Naive thymus-derived CD4-positive, alpha-beta T cell (primary cell): ENCODE measurements at regions not wholly inside any gene's neighbourhood (a gene's known extent, or its start where the extent isn't known, plus 50 kb on each side); places are given as distances from the start of the nearest gene placed in this dataset.

ENCODE experiments used
- ATAC-seq: fragments of 150-1000 bp; cut with Tn5 transposase; 2 replicates; pipeline ENCODE4 v1.10.0; 2021; ENCODE audit warnings: mild to moderate bottlenecking, moderate library complexity
- CTCF ChIA-PET: fragments of 350-600 bp; sonication (Branson Sonifier 250); formaldehyde crosslinking; loops from one replicate; lab custom pipeline; 2021; ENCODE audit warnings: antibody characterized with exemption; lab: Charles Lee
- POLR2A ChIA-PET: fragments of 350-600 bp; sonication (Branson Sonifier 250); formaldehyde crosslinking; loops from one replicate; lab custom pipeline; 2021; ENCODE audit warnings: antibody characterized with exemption, inconsistent platforms; lab: Charles Lee
- DNase-seq, 9 donors: peaks; one replicate each; pipeline versions ENCODE4 v3.0.0 to v3.0.0-alpha.2; 2020 to 2022; ENCODE audit warnings: mixed read lengths in 1 of 9
- H3K27ac ChIP-seq: one replicate; pipeline ENCODE4 v1.7.0; 2013; ENCODE audit warnings: mild to moderate bottlenecking, low read depth, low read length, moderate library complexity
- H3K27me3 ChIP-seq, 2 donors: one replicate each; pipeline ENCODE4 v1.7.0; 2013; ENCODE audit warnings: low read length in 2 of 2, mild to moderate bottlenecking in 2 of 2, moderate library complexity in 2 of 2; ENCODE audit not compliant: control insufficient read depth in 2 of 2, insufficient read depth in 2 of 2
- H3K36me3 ChIP-seq, 3 experiments: 1 replicate in 2 of 3; 2 replicates in 1 of 3; pipeline ENCODE4 v1.7.0; 2013; ENCODE audit warnings: low read length in 3 of 3, mild to moderate bottlenecking in 3 of 3, moderate library complexity in 1 of 3; ENCODE audit not compliant: insufficient read depth in 3 of 3, control insufficient read depth in 2 of 3
- H3K4me1 ChIP-seq, 2 donors: one replicate each; pipeline ENCODE4 v1.7.0; 2013; ENCODE audit warnings: low read length in 2 of 2, mild to moderate bottlenecking in 2 of 2, moderate library complexity in 1 of 2; ENCODE audit not compliant: control insufficient read depth in 2 of 2, insufficient read depth in 2 of 2
- H3K4me3 ChIP-seq: 2 replicates; pipeline ENCODE4 v1.7.0; 2013; ENCODE audit warnings: mild to moderate bottlenecking, low read length
- H3K9me3 ChIP-seq, 3 experiments: 1 replicate in 2 of 3; 2 replicates in 1 of 3; pipeline ENCODE4 v1.7.0; 2013; ENCODE audit warnings: low read length in 3 of 3; ENCODE audit not compliant: control insufficient read depth in 2 of 3
- H3K27ac Mint-ChIP-seq, 9 donors: one replicate each; pipeline ENCODE4 v1.8.0; 2020 to 2022; ENCODE audit warnings: mixed read lengths in 9 of 9, mild to moderate bottlenecking in 8 of 9, moderate library complexity in 5 of 9, inconsistent platforms in 2 of 9
- H3K27me3 Mint-ChIP-seq, 5 donors: one replicate each; pipeline ENCODE4 v1.8.0; 2021 to 2022; ENCODE audit warnings: mixed read lengths in 5 of 5, mild to moderate bottlenecking in 1 of 5
- H3K36me3 Mint-ChIP-seq, 5 donors: one replicate each; pipeline ENCODE4 v1.8.0; 2020 to 2022; ENCODE audit warnings: mixed read lengths in 5 of 5, mild to moderate bottlenecking in 3 of 5, inconsistent platforms in 1 of 5
- H3K4me1 Mint-ChIP-seq, 7 donors: one replicate each; pipeline ENCODE4 v1.8.0; 2020 to 2022; ENCODE audit warnings: mixed read lengths in 7 of 7, mild to moderate bottlenecking in 3 of 7, inconsistent platforms in 1 of 7
- H3K4me3 Mint-ChIP-seq, 10 donors: one replicate each; pipeline ENCODE4 v1.8.0; 2020 to 2022; ENCODE audit warnings: mild to moderate bottlenecking in 10 of 10, mixed read lengths in 10 of 10, moderate library complexity in 6 of 10, inconsistent platforms in 2 of 10
- H3K9me3 Mint-ChIP-seq, 11 donors: one replicate each; pipeline ENCODE4 v1.8.0; 2020 to 2022; ENCODE audit warnings: mixed read lengths in 11 of 11, mild to moderate bottlenecking in 4 of 11, inconsistent platforms in 1 of 11, moderate library complexity in 1 of 11
- intact Hi-C, 2 donors: fragments of 100-400 bp; cut with micrococcal nuclease; formaldehyde crosslinking; loops; one replicate each; pipeline ENCODE4 v1.15.1; 2023

DNA sequence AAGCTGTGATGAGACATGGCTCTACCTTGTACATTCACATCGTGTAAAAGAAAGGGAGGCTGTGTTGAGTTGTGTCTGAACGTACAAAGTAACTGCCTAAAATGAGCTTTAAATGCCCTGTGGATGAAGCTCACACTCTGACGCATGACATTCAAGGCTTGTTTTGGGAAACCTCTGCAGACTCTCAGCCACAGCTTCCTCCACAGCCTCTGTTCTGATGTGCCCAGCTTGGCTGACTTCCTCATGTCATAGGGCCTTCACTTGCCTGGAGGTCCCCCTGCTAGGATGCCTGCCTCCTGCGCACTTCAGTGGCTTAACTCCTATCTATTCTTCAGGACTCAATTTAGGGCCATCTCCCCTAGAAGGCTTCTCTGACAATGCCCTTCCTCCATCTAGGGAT lies 230.0 kb upstream of the HABP2 start:
- Histone ChIP-seq H3K9me3 (no peaks in the 10 kb centered on the region), H3K4me1 (no peaks in the 10 kb centered on the region), H3K27ac (no peak overlapping the region), H3K27me3 (no peaks in the 10 kb centered on the region), H3K4me3 (no peak overlapping the region), H3K36me3 (no peaks in the 10 kb centered on the region)
- DNase-seq (no peak), ATAC-seq (peak; percentile 72)
- Mint-ChIP-seq H3K27ac (no peak overlapping the region), H3K4me3 (no peak overlapping the region), H3K9me3 (peaks cover 0 to 4% (median 0%) of the 10 kb centered on the region in 11 donors), H3K4me1 (peaks cover 0 to 3% (median 0%) of the 10 kb centered on the region in 7 donors), H3K27me3 (peaks cover 0 to 7% (median 0%) of the 10 kb centered on the region in 5 donors), H3K36me3 (no peaks in the 10 kb centered on the region)
- ChIA-PET POLR2A (no interaction called here), CTCF (no interaction called here)
- intact Hi-C loops = no loop called here

DNA sequence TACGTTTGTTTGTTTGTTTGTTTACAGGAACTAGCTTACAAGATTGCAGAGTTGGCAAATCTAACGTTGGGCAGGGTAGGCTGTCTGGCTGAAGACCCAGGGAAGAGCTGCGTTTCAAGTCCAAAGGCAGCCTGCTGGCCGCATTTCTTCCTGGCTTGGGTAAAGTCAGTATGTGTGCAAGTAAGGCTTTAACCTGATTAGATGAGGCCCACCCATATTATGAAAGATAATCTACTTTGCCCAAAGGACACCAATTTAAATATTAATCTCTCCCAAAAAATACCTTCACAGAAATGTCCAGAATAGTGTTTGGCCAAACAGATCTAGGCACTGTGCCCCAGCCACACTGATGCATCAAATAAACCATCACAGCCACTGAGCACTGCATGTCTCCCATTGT lies 228.9 kb upstream of the HABP2 start:
- ChIA-PET CTCF (no interaction called here), POLR2A (no interaction called here)
- Histone ChIP-seq H3K9me3 (no peaks in the 10 kb centered on the region), H3K27me3 (no peaks in the 10 kb centered on the region), H3K4me1 (no peaks in the 10 kb centered on the region), H3K27ac (no peak overlapping the region), H3K36me3 (no peaks in the 10 kb centered on the region), H3K4me3 (no peak overlapping the region)
- no peaks in the 10 kb centered on the region for H3K36me3 Mint-ChIP-seq
- peaks cover 0 to 4% (median 0%) of the 10 kb centered on the region in 11 donors for H3K9me3 Mint-ChIP-seq
- H3K4me1 Mint-ChIP-seq = peaks cover 0 to 6% (median 0%) of the 10 kb centered on the region in 7 donors
- DNase-seq (no peak), ATAC-seq (no peak)
- no peak overlapping the region for H3K4me3 Mint-ChIP-seq
- H3K27ac Mint-ChIP-seq = no peak overlapping the region
- H3K27me3 Mint-ChIP-seq = peaks cover 0 to 7% (median 3%) of the 10 kb centered on the region in 5 donors
- intact Hi-C loops = no loop called here

DNA sequence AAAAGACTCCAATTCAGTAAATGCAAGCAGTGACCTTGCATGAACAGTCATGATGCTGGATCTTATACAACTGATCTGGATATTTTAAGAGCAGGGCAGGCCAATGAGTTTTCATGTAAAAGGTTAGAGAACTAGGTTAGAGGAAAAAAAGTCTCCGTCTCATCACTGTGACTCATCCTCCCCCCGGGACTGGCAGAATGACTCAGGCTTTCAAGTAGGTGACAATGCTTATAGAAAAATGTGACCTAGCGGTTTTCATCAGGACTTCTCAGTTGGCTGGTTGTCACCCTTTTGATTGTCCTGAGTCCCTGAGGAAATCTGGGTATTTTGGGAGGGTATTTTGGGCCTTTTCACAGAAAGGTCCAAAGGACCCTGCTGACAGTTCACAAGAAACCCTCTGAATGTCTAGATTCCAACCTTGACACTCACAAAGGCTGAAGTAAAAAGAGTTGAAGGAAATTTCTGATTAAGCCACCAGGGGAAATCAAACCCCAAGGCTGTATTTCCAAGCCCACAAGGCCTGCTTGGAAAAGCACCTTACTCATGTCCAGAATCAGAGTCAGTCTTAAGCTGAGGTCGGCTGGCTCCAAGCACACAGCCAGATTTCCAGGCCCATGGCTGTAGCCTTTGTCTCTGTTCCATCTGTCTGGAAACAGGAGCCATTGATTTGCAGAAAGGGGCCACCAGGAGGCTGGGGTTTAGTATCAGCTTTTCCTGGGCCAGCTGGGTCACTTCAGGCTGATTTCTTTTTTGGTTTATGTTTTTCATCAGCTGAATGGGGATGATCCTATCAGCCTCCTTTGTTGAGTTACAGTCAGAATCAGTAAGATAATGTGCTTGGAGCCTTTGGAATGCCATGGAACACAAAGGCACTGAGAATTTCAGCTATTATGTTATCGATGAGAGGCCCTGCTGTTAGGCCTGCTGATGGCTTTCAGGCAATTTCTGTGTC lies 226.4 kb upstream of the HABP2 start:
- Histone ChIP-seq H3K27ac (no peak overlapping the region), H3K4me3 (no peak overlapping the region), H3K9me3 (no peaks in the 10 kb centered on the region), H3K4me1 (no peaks in the 10 kb centered on the region), H3K36me3 (no peaks in the 10 kb centered on the region), H3K27me3 (no peaks in the 10 kb centered on the region)
- intact Hi-C loops = no loop called here
- DNase-seq (no peak), ATAC-seq (peak; percentile 75)
- ChIA-PET CTCF (no interaction called here), POLR2A (no interaction called here)
- Mint-ChIP-seq H3K27ac (no peak overlapping the region), H3K36me3 (no peaks in the 10 kb centered on the region), H3K4me1 (peaks cover 0 to 4% (median 0%) of the 10 kb centered on the region in 7 donors), H3K4me3 (no peak overlapping the region), H3K9me3 (peaks cover 0 to 7% (median 0%) of the 10 kb centered on the region in 11 donors), H3K27me3 (peaks cover 0 to 8% (median 6%) of the 10 kb centered on the region in 5 donors)

DNA sequence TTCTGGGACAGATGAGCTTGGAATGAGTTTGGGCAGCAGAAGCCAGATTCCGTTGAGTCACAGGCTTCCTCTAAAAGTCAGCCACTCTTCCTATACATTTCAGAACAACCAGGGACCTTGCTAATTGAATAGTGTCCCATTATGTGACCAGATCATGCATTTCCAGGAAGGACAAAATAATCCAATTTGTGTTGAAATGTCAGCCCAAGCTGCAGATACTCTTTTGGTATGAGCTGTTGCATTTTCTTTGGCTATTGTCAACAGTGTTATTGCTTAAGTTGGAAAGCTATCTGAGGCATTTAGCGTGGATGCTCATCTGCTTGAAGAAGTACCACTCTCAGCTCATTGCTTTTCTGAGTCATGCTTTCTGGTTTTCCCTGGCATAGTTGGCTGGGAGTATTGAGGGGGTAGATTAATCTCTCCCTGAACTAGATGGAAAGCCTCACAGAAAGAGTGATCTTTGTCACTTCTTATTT lies 223.7 kb upstream of the HABP2 start:
- Histone ChIP-seq H3K4me1 (no peaks in the 10 kb centered on the region), H3K27ac (no peak overlapping the region), H3K27me3 (no peaks in the 10 kb centered on the region), H3K4me3 (no peak overlapping the region), H3K36me3 (no peaks in the 10 kb centered on the region), H3K9me3 (no peaks in the 10 kb centered on the region)
- no peak overlapping the region for H3K4me3 Mint-ChIP-seq
- ChIA-PET CTCF (no interaction called here), POLR2A (no interaction called here)
- no peak for DNase-seq
- H3K27ac Mint-ChIP-seq = no peak overlapping the region
- intact Hi-C loops = no loop called here
- no peaks in the 10 kb centered on the region for H3K36me3 Mint-ChIP-seq
- peaks cover 0 to 11% (median 10%) of the 10 kb centered on the region in 5 donors for H3K27me3 Mint-ChIP-seq
- peaks cover 0 to 4% (median 0%) of the 10 kb centered on the region in 7 donors for H3K4me1 Mint-ChIP-seq
- ATAC-seq = no peak
- peaks cover 0 to 6% (median 0%) of the 10 kb centered on the region in 11 donors for H3K9me3 Mint-ChIP-seq

DNA sequence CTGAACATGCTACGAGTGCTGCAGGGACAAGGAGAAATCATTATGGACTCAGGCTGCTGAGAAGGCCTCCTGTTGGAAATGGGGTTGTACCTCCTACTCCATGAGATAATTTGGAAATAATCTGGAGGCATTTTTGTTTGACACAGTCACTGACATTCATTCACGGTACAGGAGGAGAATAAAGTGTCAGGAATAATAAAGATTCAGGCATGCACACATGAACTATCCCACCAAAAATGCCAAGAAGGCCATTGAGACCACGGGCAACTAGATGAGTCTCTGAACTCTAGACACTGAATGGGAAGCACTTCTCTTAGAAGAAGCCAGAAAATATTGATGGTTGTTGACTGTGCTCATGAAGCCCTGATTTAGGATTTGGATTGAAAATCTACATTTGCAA lies 220.9 kb upstream of the HABP2 start:
- POLR2A ChIA-PET = no interaction called here
- intact Hi-C loops = no loop called here

DNA sequence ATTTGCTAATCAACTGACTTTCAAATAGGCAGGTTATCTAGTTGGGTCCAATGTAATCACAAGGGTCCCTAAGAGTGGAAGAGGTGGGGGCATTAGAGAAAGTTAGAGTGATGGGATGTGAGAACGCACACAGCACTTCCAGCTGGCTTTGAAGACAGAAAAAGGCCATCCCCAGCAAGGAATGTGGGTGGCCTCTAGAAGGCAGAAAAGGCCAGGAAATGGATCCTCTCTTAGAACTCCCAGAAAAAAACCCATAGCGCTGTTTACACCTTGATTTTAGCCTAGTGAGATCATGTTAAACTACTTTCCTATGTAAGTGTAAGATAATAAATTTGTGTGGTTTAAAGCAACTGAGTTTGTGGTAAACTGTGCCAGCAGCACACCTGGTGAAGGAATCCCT lies 219.5 kb upstream of the HABP2 start:
- peaks cover 0 to 9% (median 3%) of the 10 kb centered on the region in 11 donors for H3K9me3 Mint-ChIP-seq
- DNase-seq = no peak
- peaks cover 0 to 4% (median 0%) of the 10 kb centered on the region in 7 donors for H3K4me1 Mint-ChIP-seq
- ATAC-seq = no peak
- Histone ChIP-seq H3K4me1 (no peaks in the 10 kb centered on the region), H3K36me3 (no peaks in the 10 kb centered on the region), H3K9me3 (no peaks in the 10 kb centered on the region), H3K27me3 (no peaks in the 10 kb centered on the region), H3K4me3 (no peak overlapping the region), H3K27ac (no peak overlapping the region)
- intact Hi-C loops = no loop called here
- no peak overlapping the region for H3K27ac Mint-ChIP-seq
- peaks cover 5 to 12% (median 10%) of the 10 kb centered on the region in 5 donors for H3K27me3 Mint-ChIP-seq
- ChIA-PET CTCF (no interaction called here), POLR2A (no interaction called here)
- no peaks in the 10 kb centered on the region for H3K36me3 Mint-ChIP-seq
- no peak overlapping the region for H3K4me3 Mint-ChIP-seq

More for the DNA sequence above, 220.9 kb upstream of the HABP2 start:
- CTCF ChIA-PET = no interaction called here
- no peak overlapping the region for H3K27ac Mint-ChIP-seq
- Histone ChIP-seq H3K36me3 (no peaks in the 10 kb centered on the region), H3K4me3 (no peak overlapping the region), H3K27ac (no peak overlapping the region), H3K9me3 (no peaks in the 10 kb centered on the region), H3K4me1 (no peaks in the 10 kb centered on the region), H3K27me3 (no peaks in the 10 kb centered on the region)
- peaks cover 5 to 12% (median 10%) of the 10 kb centered on the region in 5 donors for H3K27me3 Mint-ChIP-seq
- peaks cover 0 to 4% (median 0%) of the 10 kb centered on the region in 7 donors for H3K4me1 Mint-ChIP-seq
- H3K9me3 Mint-ChIP-seq = peaks cover 0 to 9% (median 3%) of the 10 kb centered on the region in 11 donors
- no peak for DNase-seq
- no peaks in the 10 kb centered on the region for H3K36me3 Mint-ChIP-seq
- H3K4me3 Mint-ChIP-seq = no peak overlapping the region
- ATAC-seq = no peak
